NT2/D1 (cell line): ENCODE measurements at regions not wholly inside any gene's neighbourhood (a gene's known extent, or its start where the extent isn't known, plus 50 kb on each side); places are given as distances from the start of the nearest gene placed in this dataset.
A peak's percentile ranks its signal among the peaks of the same experiment; 100 is the strongest.

Source experiments
- DNase-seq: peaks from one replicate; pipeline ENCODE4 v3.0.0-alpha.2; 2011; ENCODE audit warnings: low read depth, low spot score
- H3K27me3 ChIP-seq: 2 replicates; pipeline ENCODE4 v1.6.0; 2011; ENCODE audit warnings: mild to moderate bottlenecking; ENCODE audit not compliant: insufficient read length, insufficient read depth
- H3K36me3 ChIP-seq: 2 replicates; pipeline ENCODE4 v1.6.1; 2011; ENCODE audit warnings: mild to moderate bottlenecking, low read length, mixed read lengths; ENCODE audit not compliant: insufficient read depth, insufficient read length
- H3K4me1 ChIP-seq: 2 replicates; pipeline ENCODE4 v1.5.1; 2011; ENCODE audit not compliant: insufficient read depth, insufficient read length
- H3K4me3 ChIP-seq: 2 replicates; pipeline ENCODE4 v1.5.1; 2011; ENCODE audit warnings: low read depth; ENCODE audit not compliant: insufficient read length
- H3K9ac ChIP-seq: 2 replicates; pipeline ENCODE4 v1.6.0; 2011; ENCODE audit warnings: low read depth; ENCODE audit not compliant: insufficient read length
- H3K9me3 ChIP-seq: 2 replicates; pipeline ENCODE4 v1.5.1; 2011; ENCODE audit warnings: mild to moderate bottlenecking, low read length; ENCODE audit not compliant: insufficient read depth
- SUZ12 ChIP-seq: IDR thresholded peaks from 2 replicates; pipeline ENCODE4 v1.6.1; 2011; ENCODE audit not compliant: insufficient read length, insufficient read depth; ENCODE audit errors: extremely low read depth
- YY1 ChIP-seq: IDR thresholded peaks from 2 replicates; pipeline ENCODE4 v1.6.1; 2011; ENCODE audit not compliant: insufficient read length, insufficient read depth
- ZNF274 ChIP-seq: IDR thresholded peaks from 2 replicates; pipeline ENCODE4 v1.6.1; 2011; ENCODE audit warnings: mild to moderate bottlenecking, low read depth, low read length

DNA sequence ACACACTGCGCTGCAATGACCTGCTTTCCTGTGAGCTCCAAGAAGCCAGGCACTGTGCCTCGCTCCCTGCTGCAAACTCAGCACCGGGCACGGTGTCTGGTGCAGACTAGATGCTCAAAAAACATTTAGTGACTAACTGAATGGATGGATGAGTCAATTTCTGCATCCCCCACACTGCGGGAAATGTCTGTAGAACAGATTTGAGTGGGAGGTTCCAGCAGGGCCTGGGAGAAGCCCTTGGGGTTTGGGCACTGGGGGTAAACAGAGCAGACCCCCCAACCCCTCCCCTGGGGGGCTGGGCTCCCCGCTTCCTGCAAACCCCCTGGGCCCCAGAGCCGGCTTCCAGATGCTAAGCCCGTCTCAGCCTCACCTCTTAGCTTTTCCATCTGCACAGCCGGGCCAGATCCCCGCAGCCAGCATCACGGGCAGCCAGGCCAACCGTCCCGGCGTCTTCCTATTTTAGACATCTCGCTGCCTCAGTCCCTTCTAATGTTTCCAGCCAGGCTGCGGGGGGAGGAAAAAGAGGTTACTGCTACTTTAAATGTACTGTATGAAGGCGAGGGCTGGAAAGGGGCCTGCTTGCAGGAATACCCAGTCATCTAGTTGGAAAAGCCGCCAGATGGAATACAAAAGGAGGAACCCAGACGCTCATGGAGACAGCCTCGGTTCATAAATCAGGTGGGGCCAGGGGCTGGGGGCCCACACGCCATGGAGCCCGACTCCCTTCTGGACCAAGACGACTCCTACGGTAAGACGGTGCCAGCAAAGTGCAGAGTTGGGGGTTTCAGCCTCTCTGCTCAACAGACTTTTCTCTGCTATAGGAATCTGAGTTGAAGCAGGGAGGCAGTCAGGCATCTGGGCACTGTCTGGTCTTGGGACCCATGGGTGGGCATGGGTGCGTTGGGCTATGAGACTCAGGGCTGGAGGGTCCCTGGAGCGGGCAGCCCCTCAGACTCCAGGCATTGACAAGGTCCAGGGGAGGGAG, 67.1 kb upstream of the GGTA1 start:
- Histone ChIP-seq H3K4me3 (no peak overlapping the region), H3K9ac (no peak overlapping the region), H3K4me1 (peaks cover 25% of the 10 kb centered on the region), H3K27me3 (peaks cover 4% of the 10 kb centered on the region), H3K36me3 (no peaks in the 10 kb centered on the region), H3K9me3 (no peaks in the 10 kb centered on the region)
- no peak for DNase-seq
- TF ChIP-seq YY1 = no peak
- no peak for TF ChIP-seq ZNF274
- no peak for TF ChIP-seq SUZ12

DNA sequence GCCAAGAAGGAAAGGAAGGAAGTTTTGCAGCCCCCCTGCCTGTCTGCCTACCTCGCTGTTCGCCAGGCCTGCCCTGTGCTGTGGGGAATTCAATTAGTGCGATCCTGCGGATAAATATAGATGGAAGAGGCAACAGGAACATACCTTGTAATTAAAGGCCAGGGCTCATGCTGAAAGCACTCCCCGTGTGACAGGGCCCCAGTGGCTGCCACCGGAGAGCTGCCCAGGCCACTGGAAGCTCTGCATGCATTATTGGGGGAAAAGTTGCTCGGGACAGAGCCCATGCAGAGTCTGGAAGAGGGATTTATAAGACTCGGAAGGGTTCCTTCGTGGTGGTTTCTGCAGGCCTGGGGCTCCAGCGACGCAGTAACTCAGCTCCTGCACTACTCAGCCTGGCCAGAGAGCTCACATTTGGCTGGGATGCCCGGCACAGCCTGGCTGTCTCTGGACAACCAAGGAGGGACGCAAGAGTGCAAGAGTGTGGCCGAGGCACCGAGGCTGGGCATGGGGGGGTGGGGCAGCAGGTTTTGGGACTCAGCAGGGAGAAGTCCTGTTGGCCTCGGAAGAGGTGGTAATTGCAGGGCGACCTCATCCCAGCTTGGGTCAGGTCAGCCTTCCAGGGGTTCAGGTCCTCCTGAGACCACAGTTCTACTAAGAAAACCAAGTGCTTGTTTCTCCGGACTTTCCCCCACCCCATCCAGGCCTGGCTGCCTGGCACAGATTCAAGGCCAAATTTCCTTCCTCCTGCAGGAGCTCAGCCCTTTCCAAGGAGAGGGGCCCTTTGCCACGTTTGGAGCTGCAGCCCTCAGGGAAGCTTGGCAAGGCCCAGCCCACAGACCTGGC, 68.1 kb upstream of the GGTA1 start:
- no peaks in the 10 kb centered on the region for H3K36me3 ChIP-seq
- TF ChIP-seq YY1 (no peak), SUZ12 (no peak), ZNF274 (no peak)
- H3K4me1 ChIP-seq = peaks cover 24% of the 10 kb centered on the region
- no peaks in the 10 kb centered on the region for H3K9me3 ChIP-seq
- DNase-seq = no peak
- H3K9ac ChIP-seq = no peak overlapping the region
- no peak overlapping the region for H3K4me3 ChIP-seq
- peaks cover 4% of the 10 kb centered on the region for H3K27me3 ChIP-seq

DNA sequence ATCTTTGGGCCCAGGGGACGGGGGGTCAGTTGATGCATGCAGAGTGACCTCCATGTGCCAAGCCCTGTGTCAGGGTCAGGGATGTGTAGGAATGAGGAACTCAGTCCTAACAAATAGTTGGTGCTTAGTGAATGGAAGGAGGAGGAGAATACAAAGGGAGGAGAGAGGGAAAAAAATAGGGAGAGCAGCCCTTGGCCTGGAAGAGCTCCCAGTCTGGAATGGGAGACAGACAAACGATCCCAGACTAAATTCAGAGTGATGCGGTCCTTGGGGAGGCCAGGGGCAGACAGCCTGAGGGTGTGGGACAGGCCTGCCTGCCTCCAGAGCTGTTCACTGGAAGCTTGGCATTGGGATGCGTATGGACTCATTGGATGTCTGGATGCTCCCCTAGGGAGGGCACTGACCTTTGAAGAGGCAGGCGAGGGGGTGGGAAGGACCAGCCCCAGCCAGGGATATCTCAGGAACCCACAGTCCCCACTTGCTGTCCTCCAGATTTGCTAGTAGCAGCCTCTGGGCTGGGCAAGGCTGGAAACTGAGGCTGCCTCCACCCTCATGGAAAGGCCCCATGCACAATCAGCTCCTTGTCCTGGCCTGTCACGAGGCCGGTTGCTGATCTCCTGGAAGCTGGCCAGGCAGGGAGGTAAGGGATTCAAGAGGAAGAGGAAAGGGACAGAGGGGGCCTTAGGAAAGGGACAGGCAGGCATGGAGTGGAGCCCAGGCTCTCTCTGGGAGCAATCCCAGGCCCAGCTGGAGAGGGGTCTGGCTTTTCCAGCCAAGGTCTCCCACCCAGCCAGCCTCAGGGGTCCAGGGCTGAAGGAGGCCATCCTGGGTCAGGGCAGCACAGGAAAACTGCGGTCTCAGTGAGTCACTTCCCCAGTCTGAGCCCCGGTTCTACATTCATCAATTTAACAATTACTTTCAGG, 69.0 kb upstream of the GGTA1 start:
- H3K36me3 ChIP-seq = no peaks in the 10 kb centered on the region
- H3K9ac ChIP-seq = no peak overlapping the region
- TF ChIP-seq YY1 = no peak
- no peak for TF ChIP-seq SUZ12
- no peak for TF ChIP-seq ZNF274
- peaks cover 4% of the 10 kb centered on the region for H3K27me3 ChIP-seq
- peaks cover 25% of the 10 kb centered on the region for H3K4me1 ChIP-seq
- H3K9me3 ChIP-seq = no peaks in the 10 kb centered on the region
- no peak for DNase-seq
- H3K4me3 ChIP-seq = no peak overlapping the region

DNA sequence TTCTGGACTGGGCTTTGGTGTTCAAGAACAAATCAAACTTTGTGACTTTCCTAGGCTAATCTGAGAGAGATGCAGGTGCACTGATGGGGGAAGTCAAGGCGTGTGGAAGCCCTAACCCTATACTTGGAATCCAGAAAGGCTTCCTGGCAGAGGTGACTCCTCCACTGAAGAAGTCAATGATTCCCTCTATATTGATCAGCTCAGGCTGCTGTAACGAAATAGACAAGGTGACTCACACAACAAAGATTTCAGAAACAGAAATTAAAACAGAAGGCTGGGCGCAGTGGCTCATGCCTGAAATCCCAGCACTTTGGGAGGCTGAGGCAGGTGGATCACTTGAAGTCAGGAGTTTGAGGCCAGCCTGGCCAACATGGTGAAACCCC, 69.6 kb upstream of the GGTA1 start:
- no peaks in the 10 kb centered on the region for H3K36me3 ChIP-seq

DNA sequence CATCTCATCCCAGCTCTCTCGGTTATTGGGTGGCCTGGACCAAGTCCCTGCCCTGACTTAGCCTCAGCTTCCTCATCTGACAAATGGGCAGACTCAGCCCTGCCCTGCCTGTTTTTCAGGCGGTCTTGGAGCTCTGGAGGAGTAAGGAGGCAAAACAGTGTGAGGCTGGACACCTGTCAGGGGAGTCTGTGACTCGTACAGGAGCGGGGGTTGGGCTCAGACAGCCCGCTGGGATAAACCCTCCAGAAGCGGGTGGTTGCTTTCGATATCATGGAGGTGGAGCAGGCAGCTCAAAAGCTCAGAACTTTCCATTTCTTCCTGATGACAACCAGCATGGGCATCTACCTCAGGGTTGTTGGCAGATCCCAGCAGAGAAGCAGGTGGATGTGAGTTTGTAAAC, 72.9 kb upstream of the GGTA1 start:
- Histone ChIP-seq H3K4me1 (peaks cover 23% of the 10 kb centered on the region), H3K4me3 (no peak overlapping the region), H3K36me3 (no peaks in the 10 kb centered on the region), H3K9me3 (no peaks in the 10 kb centered on the region), H3K27me3 (peaks cover 4% of the 10 kb centered on the region), H3K9ac (no peak overlapping the region)
- no peak for TF ChIP-seq SUZ12
- no peak for DNase-seq

More for the DNA sequence above, 69.6 kb upstream of the GGTA1 start:
- H3K4me1 ChIP-seq = peaks cover 28% of the 10 kb centered on the region
- no peak overlapping the region for H3K9ac ChIP-seq
- H3K9me3 ChIP-seq = no peaks in the 10 kb centered on the region
- H3K4me3 ChIP-seq = no peak overlapping the region
- H3K27me3 ChIP-seq = peaks cover 4% of the 10 kb centered on the region
- DNase-seq = no peak
- TF ChIP-seq SUZ12 (no peak), ZNF274 (no peak), YY1 (no peak)

DNA sequence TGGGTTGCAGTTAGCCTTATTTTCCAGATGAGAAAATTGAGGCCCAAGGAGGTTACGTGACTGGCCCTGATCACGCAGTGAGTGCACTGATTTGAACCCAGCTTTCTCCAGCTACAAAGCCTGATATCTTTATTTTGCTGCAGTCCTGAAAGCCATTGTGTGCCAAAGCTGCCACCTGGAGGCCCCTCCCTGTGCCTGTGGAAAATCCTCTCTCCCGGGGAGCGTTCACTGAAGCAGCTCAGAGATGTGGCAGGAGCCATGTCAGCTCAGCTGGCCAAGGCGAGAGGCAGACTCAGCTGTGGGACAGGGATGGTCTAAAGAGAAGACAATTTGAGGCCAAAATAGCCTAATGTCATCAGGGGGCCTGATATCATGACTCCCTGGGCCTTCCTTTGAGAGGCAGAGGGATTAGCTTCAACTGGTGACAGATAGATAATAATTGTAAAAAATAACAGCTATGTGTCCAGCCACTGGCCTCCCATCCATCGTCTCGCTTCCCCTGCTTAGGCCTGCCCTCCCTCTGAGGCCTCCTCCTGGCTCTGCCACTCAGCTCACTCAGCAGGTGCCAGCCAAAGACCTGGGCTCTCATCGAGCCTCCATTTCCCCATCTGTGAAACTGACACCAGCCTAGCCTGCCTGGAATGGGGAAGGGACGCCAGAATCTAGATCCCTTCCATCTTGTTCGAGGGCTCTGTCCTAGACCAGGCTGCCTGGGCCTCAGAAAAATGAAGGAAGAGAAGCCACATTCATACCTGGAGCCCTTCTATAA, 74.3 kb upstream of the GGTA1 start:
- Histone ChIP-seq H3K4me1 (peaks cover 18% of the 10 kb centered on the region), H3K4me3 (no peak overlapping the region), H3K9ac (peak overlapping the region; percentile 13), H3K27me3 (peaks cover 4% of the 10 kb centered on the region), H3K36me3 (no peaks in the 10 kb centered on the region), H3K9me3 (no peaks in the 10 kb centered on the region)
- no peak for DNase-seq
- no peak for TF ChIP-seq ZNF274
- no peak for TF ChIP-seq SUZ12
- no peak for TF ChIP-seq YY1
